Stomach smooth muscle (tissue), 2 donors: ENCODE measurements at regions not wholly inside any gene's neighbourhood (a gene's known extent, or its start where the extent isn't known, plus 50 kb on each side); places are given as distances from the start of the nearest gene placed in this dataset.

Experiments used
- H3K27ac ChIP-seq: one replicate; pipeline ENCODE4 v1.7.0; 2013; ENCODE audit warnings: mild to moderate bottlenecking, low read length, inconsistent platforms
- H3K27me3 ChIP-seq, 2 donors: one replicate each; pipeline ENCODE4 v1.7.0; 2013; ENCODE audit warnings: low read length in 2 of 2; ENCODE audit not compliant: insufficient read depth in 2 of 2, control insufficient read depth in 1 of 2
- H3K36me3 ChIP-seq, 2 donors: one replicate each; pipeline ENCODE4 v1.7.0; 2013; ENCODE audit warnings: low read length in 2 of 2; ENCODE audit not compliant: control insufficient read depth in 2 of 2, insufficient read depth in 2 of 2
- H3K4me1 ChIP-seq: one replicate; pipeline ENCODE4 v1.7.0; 2013; ENCODE audit warnings: low read length; ENCODE audit not compliant: control insufficient read depth, insufficient read depth
- H3K4me3 ChIP-seq, 2 donors: one replicate each; pipeline ENCODE4 v1.7.0; 2013; ENCODE audit warnings: low read length in 2 of 2
- H3K9ac ChIP-seq, 2 donors: one replicate each; pipeline ENCODE4 v1.7.0; 2013; ENCODE audit warnings: low read length in 2 of 2, mild to moderate bottlenecking in 1 of 2
- H3K9me3 ChIP-seq, 2 donors: one replicate each; pipeline ENCODE4 v1.7.0; 2013; ENCODE audit warnings: low read length in 2 of 2; ENCODE audit not compliant: control insufficient read depth in 2 of 2
- donor health status: healthy.
- donor health status: Pancreatic carcinoma.

DNA sequence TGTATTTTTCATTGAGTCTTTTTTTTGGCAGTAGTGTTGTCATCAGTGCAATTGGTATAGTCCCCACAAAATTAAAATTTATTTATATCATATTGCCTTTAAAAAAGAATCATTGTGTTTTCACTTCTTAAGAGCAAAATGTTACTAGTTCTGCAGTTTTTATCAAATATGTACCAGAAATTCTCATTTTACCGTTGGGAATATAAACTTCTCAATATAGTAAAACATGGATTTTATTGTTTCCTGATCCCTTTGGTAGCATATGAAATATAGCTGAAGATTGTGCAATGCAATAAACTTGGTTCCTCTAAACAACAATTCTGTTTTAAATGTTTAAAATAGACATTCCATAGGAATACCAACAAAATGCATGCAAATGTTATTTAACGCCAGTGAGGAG is 306.5 kb upstream of the PCDH20 start:
- no peaks in the 10 kb centered on the region for H3K36me3 ChIP-seq
- no peak overlapping the region for H3K9ac ChIP-seq
- no peaks in the 10 kb centered on the region for H3K9me3 ChIP-seq
- no peaks in the 10 kb centered on the region for H3K4me1 ChIP-seq
- no peak overlapping the region for H3K27ac ChIP-seq
- H3K4me3 ChIP-seq, result no peak overlapping the region
- no peaks in the 10 kb centered on the region for H3K27me3 ChIP-seq

- no peak overlapping the region for H3K27ac ChIP-seq
Measured at GRCh38 chr13:61712621-61713020, 297.0 kb upstream of the PCDH20 start.

DNA sequence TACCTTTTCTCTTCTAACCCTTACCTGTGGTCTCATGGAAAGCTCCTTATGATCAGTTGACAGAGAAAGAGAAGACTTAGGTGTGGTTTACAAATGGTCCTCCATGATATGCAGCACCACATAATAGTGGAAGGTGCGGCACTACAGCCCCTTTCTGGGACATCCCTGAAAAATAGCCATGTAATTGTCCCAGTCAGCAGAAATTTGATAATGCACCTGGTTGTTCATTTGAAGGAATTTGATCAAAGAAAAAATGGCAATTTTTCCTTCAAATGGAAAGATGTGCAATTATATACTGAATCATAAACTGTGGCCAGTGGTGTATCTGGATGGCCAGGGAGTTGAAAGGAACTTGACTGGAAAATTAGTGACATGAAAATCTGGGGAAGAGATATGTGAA is 293.6 kb upstream of the PCDH20 start:
- Histone ChIP-seq H3K4me1 (no peaks in the 10 kb centered on the region), H3K9me3 (no peaks in the 10 kb centered on the region), H3K36me3 (no peaks in the 10 kb centered on the region), H3K27me3 (no peaks in the 10 kb centered on the region), H3K27ac (no peak overlapping the region), H3K4me3 (no peak overlapping the region), H3K9ac (no peak overlapping the region)

More at GRCh38 chr13:61712621-61713020, 297.0 kb upstream of the PCDH20 start:
- Histone ChIP-seq H3K9me3 (no peaks in the 10 kb centered on the region), H3K4me1 (no peaks in the 10 kb centered on the region), H3K9ac (no peak overlapping the region), H3K27me3 (no peaks in the 10 kb centered on the region), H3K4me3 (no peak overlapping the region), H3K36me3 (no peaks in the 10 kb centered on the region)

- Histone ChIP-seq H3K9me3 (peaks cover 0 to 1% of the 10 kb centered on the region in 2 donors), H3K4me3 (no peak overlapping the region), H3K27me3 (no peaks in the 10 kb centered on the region), H3K27ac (no peak overlapping the region), H3K4me1 (no peaks in the 10 kb centered on the region), H3K36me3 (no peaks in the 10 kb centered on the region), H3K9ac (no peak overlapping the region)
Measured at GRCh38 chr13:61706899-61707298, 291.2 kb upstream of the PCDH20 start.

GRCh38 chr13:61700620-61701019 is 285.0 kb upstream of the PCDH20 start:
- H3K4me1 ChIP-seq, result no peaks in the 10 kb centered on the region
- no peaks in the 10 kb centered on the region for H3K36me3 ChIP-seq
- H3K27ac ChIP-seq, result no peak overlapping the region
- no peaks in the 10 kb centered on the region for H3K27me3 ChIP-seq
- no peak overlapping the region for H3K4me3 ChIP-seq
- no peak overlapping the region for H3K9ac ChIP-seq
- H3K9me3 ChIP-seq, result peaks cover 0 to 1% of the 10 kb centered on the region in 2 donors

- Histone ChIP-seq H3K4me1 (no peaks in the 10 kb centered on the region), H3K4me3 (no peak overlapping the region), H3K9ac (no peak overlapping the region), H3K9me3 (peaks cover 0 to 1% of the 10 kb centered on the region in 2 donors), H3K27me3 (no peaks in the 10 kb centered on the region), H3K27ac (no peak overlapping the region), H3K36me3 (no peaks in the 10 kb centered on the region)
Measured at GRCh38 chr13:61700181-61700580, 284.5 kb upstream of the PCDH20 start.

DNA sequence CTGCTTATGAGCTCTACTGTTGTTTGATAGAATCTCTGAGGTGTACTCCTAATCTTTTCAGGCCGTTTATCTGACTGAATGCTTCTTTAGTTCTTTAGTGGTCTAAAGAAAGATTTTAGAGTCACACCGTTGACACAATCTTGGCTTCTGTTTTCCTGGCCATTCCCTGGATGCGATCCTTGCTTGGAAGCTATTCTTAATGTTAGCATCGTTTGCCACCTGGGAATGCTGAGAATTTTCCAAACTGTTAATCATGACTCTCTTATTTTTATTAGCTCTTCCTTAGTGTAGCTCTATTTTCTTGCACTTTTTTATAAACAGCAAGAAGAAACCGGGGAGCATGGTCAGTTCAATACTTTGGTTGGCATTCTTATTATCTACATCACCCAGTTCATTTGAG is 281.0 kb upstream of the PCDH20 start:
- Histone ChIP-seq H3K9ac (no peak overlapping the region), H3K9me3 (no peaks in the 10 kb centered on the region), H3K4me1 (no peaks in the 10 kb centered on the region), H3K27me3 (no peaks in the 10 kb centered on the region), H3K27ac (no peak overlapping the region), H3K36me3 (no peaks in the 10 kb centered on the region), H3K4me3 (no peak overlapping the region)

- no peak overlapping the region for H3K9ac ChIP-seq
- H3K4me3 ChIP-seq, result no peak overlapping the region
- H3K4me1 ChIP-seq, result no peaks in the 10 kb centered on the region
- no peaks in the 10 kb centered on the region for H3K9me3 ChIP-seq
- no peaks in the 10 kb centered on the region for H3K27me3 ChIP-seq
- no peak overlapping the region for H3K27ac ChIP-seq
- H3K36me3 ChIP-seq, result no peaks in the 10 kb centered on the region
Measured at GRCh38 chr13:61695147-61695546, 279.5 kb upstream of the PCDH20 start.

- Histone ChIP-seq H3K27ac (no peak overlapping the region), H3K4me1 (no peaks in the 10 kb centered on the region), H3K9ac (no peak overlapping the region)
Measured at GRCh38 chr13:61692691-61693090, 277.0 kb upstream of the PCDH20 start.

DNA sequence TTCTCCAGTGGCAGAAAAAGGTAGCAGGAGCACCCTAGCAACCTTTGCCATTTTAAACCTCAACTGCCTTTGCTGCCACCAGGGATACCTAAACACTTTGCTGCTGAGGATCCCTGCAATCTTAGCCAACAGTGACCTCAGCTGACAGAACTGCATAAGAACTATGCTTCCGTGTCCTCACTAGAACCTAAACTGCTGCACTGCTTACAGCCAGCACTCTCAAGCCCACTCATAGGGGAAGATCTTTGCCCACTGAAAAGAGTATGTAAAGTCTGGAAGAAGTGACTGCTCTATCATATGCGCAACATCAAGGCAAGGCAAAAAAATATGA is 270.0 kb upstream of the PCDH20 start:
- Histone ChIP-seq H3K9me3 (no peaks in the 10 kb centered on the region), H3K27ac (no peak overlapping the region), H3K36me3 (no peaks in the 10 kb centered on the region), H3K9ac (no peak overlapping the region), H3K27me3 (peaks cover 0 to 2% of the 10 kb centered on the region in 2 donors), H3K4me3 (no peak overlapping the region), H3K4me1 (no peaks in the 10 kb centered on the region)

More at GRCh38 chr13:61692691-61693090, 277.0 kb upstream of the PCDH20 start:
- Histone ChIP-seq H3K4me3 (no peak overlapping the region), H3K9me3 (no peaks in the 10 kb centered on the region), H3K36me3 (no peaks in the 10 kb centered on the region), H3K27me3 (no peaks in the 10 kb centered on the region)

DNA sequence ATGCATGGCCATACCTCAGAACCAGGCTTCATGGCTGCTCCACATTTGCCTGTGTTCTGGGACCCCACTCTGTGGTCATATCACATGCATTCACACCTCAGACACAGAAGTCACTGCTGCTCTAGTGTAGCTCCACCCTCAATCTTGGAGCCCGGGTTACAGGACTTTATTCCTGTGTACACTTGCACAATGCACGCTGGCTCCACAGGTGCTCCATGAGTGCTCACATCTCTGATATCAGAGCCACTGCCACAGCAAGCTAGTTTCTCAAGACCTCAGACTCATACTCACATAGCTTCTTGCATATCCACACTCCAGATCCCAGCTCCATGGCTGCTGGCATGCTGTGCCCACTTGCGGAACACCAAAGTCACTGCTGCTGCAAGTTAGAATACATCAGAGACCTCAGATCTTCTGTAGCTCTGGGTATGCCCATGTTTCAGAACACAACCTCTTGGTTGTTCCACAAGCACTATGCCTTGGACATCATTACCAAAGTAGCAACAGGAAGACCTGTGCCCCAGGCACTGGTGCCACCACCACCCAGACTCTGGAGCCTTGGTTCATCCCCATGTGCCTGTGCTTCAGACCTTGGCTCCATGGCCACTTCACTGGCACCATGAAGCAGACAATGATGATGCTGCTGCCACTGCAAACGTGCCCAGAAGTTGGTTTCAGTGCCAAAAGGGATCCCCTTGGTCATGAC is 269.5 kb upstream of the PCDH20 start:
- H3K4me1 ChIP-seq, result no peaks in the 10 kb centered on the region
- no peak overlapping the region for H3K4me3 ChIP-seq
- H3K9ac ChIP-seq, result no peak overlapping the region
- H3K27me3 ChIP-seq, result peaks cover 0 to 2% of the 10 kb centered on the region in 2 donors
- H3K36me3 ChIP-seq, result no peaks in the 10 kb centered on the region
- no peak overlapping the region for H3K27ac ChIP-seq
- H3K9me3 ChIP-seq, result no peaks in the 10 kb centered on the region
